Transverse colon (tissue), 4 donors: ENCODE measurements at regions not wholly inside any gene's neighbourhood (a gene's known extent, or its start where the extent isn't known, plus 50 kb on each side); places are given as distances from the start of the nearest gene placed in this dataset.
A peak's percentile ranks its signal among the peaks of the same experiment; 100 is the strongest.

ENCODE experiments used
- DNase-seq: peaks from one replicate; pipeline ENCODE4 v3.0.0-alpha.2; 2019
- H3K27ac ChIP-seq, 4 donors: fragments of 200-600 bp; sonication (generic); 2 replicates each; pipeline ENCODE4 v1.5.1; 2016 to 2018; ENCODE audit warnings: inconsistent platforms in 4 of 4
- H3K27me3 ChIP-seq: fragments of 200-600 bp; sonication (generic); 2 replicates; pipeline ENCODE4 v1.5.1; 2017; ENCODE audit warnings: inconsistent platforms
- H3K36me3 ChIP-seq, 4 donors: fragments of 200-600 bp; sonication (generic); 2 replicates each; pipeline ENCODE4 v1.5.1; 2017 to 2019; ENCODE audit warnings: inconsistent platforms in 4 of 4
- H3K4me1 ChIP-seq, 4 donors: fragments of 200-600 bp; sonication (generic); 2 replicates each; pipeline ENCODE4 v1.5.1; 2017 to 2020; ENCODE audit warnings: inconsistent platforms in 4 of 4
- H3K4me3 ChIP-seq, 4 donors: fragments of 200-600 bp; sonication (generic); 1 replicate in 1 of 4; 2 replicates in 3 of 4; pipeline versions ENCODE4 v1.5.1 to v1.6.1; 2017 to 2019; ENCODE audit warnings: inconsistent platforms in 4 of 4
- H3K9me3 ChIP-seq, 2 donors: fragments of 200-600 bp; sonication (generic); 2 replicates each; pipeline ENCODE4 v1.5.1; 2017 to 2019; ENCODE audit warnings: inconsistent platforms in 2 of 2
- EP300 ChIP-seq: sonication (generic); formaldehyde crosslinking; IDR thresholded peaks from one replicate; pipeline ENCODE4 v1.6.1; 2017; ENCODE audit warnings: antibody characterized with exemption, low read depth
- POLR2A ChIP-seq: fragments of 450-650 bp; IDR thresholded peaks from one replicate; pipeline ENCODE4 v1.6.1; 2016; ENCODE audit warnings: antibody characterized with exemption, mild to moderate bottlenecking, moderate library complexity
- POLR2AphosphoS5 ChIP-seq, 3 donors: sonication (generic); formaldehyde crosslinking; IDR thresholded peaks; one replicate each; pipeline ENCODE4 v1.6.1; 2016; ENCODE audit warnings: antibody characterized with exemption in 3 of 3
- WGBS, 2 donors: methylation state at CpG; one replicate each; pipeline ENCODE4 v1.1.5; 2018; ENCODE audit warnings: low coverage in 1 of 2; 5-methylcytosine and 5-hydroxymethylcytosine counted together
- in situ Hi-C, 4 donors: fragments of 200-750 bp; cut with MboI; loops; one replicate each; pipeline versions ENCODE4 v1.15.0 to v1.15.1; 2017; ENCODE audit warnings: low sequenced_read_pairs in 3 of 4, low pct_ligation_motif_present in 1 of 4, low pct_unique_long_range_greater_than_20kb in 1 of 4
- intact Hi-C: fragments of 100-400 bp; cut with DNase I; formaldehyde crosslinking; loops from one replicate; pipeline ENCODE4 v1.15.1; 2023; ENCODE audit warnings: low total_unique reads
- TF ChIP-seq, protein P1 (sequence below), 5 experiments: fragments of 200-600 bp in 3 of 5; fragments of 450-650 bp in 2 of 5; sonication (generic) in 3 of 5; IDR thresholded peaks; 1 replicate in 2 of 5; 2 replicates in 3 of 5; pipeline ENCODE4 v1.5.1; 2016 to 2017; ENCODE audit warnings: antibody characterized with exemption in 5 of 5, inconsistent platforms in 3 of 5, mild to moderate bottlenecking in 2 of 5, moderate library complexity in 1 of 5

GRCh38 chr22:49331223-49331815 is 496.4 kb downstream of the BRD1 start:
- in situ Hi-C loops (no loop called here), intact Hi-C loops (no loop called here)
- peak; percentile 0 for DNase-seq
- no peaks in the 10 kb centered on the region for H3K9me3 ChIP-seq
- no peaks in the 10 kb centered on the region for H3K36me3 ChIP-seq
- TF ChIP-seq, protein P1, sequence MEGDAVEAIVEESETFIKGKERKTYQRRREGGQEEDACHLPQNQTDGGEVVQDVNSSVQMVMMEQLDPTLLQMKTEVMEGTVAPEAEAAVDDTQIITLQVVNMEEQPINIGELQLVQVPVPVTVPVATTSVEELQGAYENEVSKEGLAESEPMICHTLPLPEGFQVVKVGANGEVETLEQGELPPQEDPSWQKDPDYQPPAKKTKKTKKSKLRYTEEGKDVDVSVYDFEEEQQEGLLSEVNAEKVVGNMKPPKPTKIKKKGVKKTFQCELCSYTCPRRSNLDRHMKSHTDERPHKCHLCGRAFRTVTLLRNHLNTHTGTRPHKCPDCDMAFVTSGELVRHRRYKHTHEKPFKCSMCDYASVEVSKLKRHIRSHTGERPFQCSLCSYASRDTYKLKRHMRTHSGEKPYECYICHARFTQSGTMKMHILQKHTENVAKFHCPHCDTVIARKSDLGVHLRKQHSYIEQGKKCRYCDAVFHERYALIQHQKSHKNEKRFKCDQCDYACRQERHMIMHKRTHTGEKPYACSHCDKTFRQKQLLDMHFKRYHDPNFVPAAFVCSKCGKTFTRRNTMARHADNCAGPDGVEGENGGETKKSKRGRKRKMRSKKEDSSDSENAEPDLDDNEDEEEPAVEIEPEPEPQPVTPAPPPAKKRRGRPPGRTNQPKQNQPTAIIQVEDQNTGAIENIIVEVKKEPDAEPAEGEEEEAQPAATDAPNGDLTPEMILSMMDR (IDR thresholded peaks at IDR 0.05): no peak
- TF ChIP-seq POLR2AphosphoS5 (IDR thresholded peaks at IDR 0.05) (no peak), EP300 (no peak), POLR2A (no peak)
- no peaks in the 10 kb centered on the region for H3K27me3 ChIP-seq
- WGBS, 2 donors: 33 to 71% methylated on average over 2 to 12 of the region's 12 CpGs
- no peak overlapping the region for H3K4me3 ChIP-seq
- H3K4me1 ChIP-seq: no peaks in the 10 kb centered on the region
- H3K27ac ChIP-seq: no peak overlapping the region

DNA sequence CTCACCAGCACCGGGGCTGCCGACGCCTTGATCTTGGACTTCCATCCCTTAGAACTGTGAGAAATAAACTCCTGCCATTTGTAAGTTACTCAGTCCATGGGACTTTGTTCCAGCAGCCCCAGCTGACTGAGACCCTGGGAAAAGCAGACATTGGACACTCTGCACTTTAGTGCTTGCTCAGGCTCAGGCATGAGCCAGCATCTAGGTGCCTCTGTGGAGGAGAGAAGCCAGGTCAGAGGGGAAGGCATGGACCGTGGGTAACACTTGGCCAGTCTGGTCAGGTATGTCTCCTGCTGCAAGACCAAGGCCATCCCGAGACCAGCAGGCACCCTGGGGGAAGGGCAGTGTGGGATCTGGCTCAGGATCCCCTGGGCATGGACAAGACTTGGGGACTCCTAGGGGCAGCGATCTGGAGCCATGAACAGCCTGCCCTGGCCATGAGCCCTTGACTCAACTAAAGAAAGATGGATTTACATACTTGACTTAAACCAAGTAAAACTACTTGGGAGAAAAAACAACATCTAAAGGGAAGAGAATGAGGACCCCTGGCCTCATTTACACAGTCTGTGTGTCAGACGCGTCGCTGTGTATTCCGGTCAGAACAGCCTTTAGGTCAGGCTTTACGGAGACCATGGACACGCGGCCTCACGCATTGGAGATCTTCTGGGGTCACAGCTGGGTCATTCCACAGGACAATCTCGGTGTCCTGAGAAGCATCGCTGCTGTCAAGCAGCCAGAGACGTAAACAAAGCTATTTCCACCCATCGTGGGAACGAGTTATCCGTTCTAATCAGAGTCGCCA is 497.1 kb downstream of the BRD1 start:
- 76 to 82% methylated on average over 11 to 21 of the region's 21 CpGs for WGBS, 2 donors
- intact Hi-C loops: no loop called here
- TF ChIP-seq, protein P1 (IDR thresholded peaks at IDR 0.05): no peak
- TF ChIP-seq EP300 (no peak), POLR2AphosphoS5 (IDR thresholded peaks at IDR 0.05) (no peak), POLR2A (no peak)

DNA sequence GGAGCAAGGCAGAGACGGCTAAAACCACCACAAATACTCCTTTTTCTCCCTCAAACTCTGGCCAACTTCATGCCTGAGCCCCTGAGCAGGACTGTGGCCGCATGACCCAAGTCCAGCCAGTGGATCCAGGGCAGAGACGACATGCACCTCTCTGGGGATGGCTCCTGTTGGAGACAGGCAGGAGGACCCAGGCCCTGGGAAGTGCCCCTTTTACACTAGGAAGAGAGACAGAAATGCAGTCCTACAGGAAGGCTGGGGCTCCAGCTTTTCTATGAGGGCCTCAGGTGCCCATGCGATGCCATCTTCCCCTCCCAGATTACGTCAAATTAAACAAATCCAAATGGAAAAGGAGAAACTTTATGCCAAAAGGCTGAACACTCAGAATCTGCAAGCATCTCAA is 498.0 kb downstream of the BRD1 start:
- in situ Hi-C loops: no loop called here
- TF ChIP-seq, protein P1 (IDR thresholded peaks at IDR 0.05): no peak
- TF ChIP-seq EP300 (no peak), POLR2AphosphoS5 (IDR thresholded peaks at IDR 0.05) (no peak), POLR2A (no peak)
- no peaks in the 10 kb centered on the region for H3K9me3 ChIP-seq

More for the DNA sequence above, 497.1 kb downstream of the BRD1 start:
- in situ Hi-C loops: no loop called here
- Histone ChIP-seq H3K36me3 (no peaks in the 10 kb centered on the region), H3K4me1 (no peaks in the 10 kb centered on the region), H3K27me3 (no peaks in the 10 kb centered on the region), H3K4me3 (no peak overlapping the region), H3K27ac (no peak overlapping the region), H3K9me3 (no peaks in the 10 kb centered on the region)
- peak; percentile 0 for DNase-seq

GRCh38 chr22:49328630-49329405 is 498.9 kb downstream of the BRD1 start:
- 60 to 74% methylated on average over 1 to 8 of the region's 8 CpGs for WGBS, 2 donors
- in situ Hi-C loops: no loop called here
- H3K4me1 ChIP-seq: no peaks in the 10 kb centered on the region
- H3K4me3 ChIP-seq: no peak overlapping the region
- no peaks in the 10 kb centered on the region for H3K9me3 ChIP-seq
- DNase-seq: no peak
- H3K27ac ChIP-seq: no peak overlapping the region
- H3K36me3 ChIP-seq: no peaks in the 10 kb centered on the region
- TF ChIP-seq EP300 (no peak), POLR2AphosphoS5 (IDR thresholded peaks at IDR 0.05) (no peak), POLR2A (no peak)
- TF ChIP-seq, protein P1 (IDR thresholded peaks at IDR 0.05): no peak
- H3K27me3 ChIP-seq: no peaks in the 10 kb centered on the region
- intact Hi-C loops: no loop called here

More for the DNA sequence above, 498.0 kb downstream of the BRD1 start:
- H3K36me3 ChIP-seq: no peaks in the 10 kb centered on the region
- intact Hi-C loops: no loop called here
- no peak overlapping the region for H3K4me3 ChIP-seq
- DNase-seq: no peak
- no peaks in the 10 kb centered on the region for H3K27me3 ChIP-seq
- H3K27ac ChIP-seq: no peak overlapping the region
- H3K4me1 ChIP-seq: no peaks in the 10 kb centered on the region
- 33 to 60% methylated on average over 1 to 5 of the region's 5 CpGs for WGBS, 2 donors
